ENCODE measurements at regions not wholly inside any gene's neighbourhood (a gene's known extent, or its start where the extent isn't known, plus 50 kb on each side); places are given as distances from the start of the nearest gene placed in this dataset.

DNA sequence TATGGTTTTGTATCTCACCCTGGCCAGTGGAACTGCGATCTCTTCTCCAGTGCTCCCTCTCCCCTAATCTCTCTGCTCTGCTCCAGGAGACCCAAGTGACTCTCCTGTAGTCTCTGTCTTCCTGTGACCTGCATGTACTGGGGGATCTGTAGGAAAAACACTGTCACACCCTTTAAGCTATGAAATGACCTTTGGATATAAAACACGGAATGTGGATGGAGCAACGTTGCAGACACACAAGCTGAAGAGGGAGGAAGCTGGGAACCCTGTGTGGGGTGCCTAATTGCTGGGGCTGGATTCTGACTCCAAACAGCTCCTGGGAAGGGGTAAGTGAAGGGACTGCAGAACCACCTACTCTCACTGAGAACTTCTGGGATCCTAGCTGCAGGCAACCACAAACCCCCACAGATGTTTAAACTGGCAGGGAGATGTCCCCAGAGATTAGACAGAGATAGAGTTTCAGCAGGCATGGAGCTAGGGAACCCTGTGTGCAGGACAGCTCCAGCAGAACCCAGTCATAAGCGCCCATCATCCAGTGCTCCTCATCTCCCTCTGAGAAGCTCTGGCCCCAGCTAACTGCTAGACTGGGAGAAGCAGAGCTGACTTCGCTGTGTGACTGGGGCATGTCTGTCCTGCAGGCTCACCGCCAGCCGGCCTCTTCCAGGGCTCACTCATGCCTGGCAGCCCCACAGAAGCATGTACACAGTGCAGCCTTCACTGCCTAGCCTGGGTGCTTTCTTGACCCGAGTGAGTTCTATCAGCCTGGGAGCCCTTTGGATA, 482.7 kb upstream of the SETBP1 start:
- TF ChIP-seq, protein P1, sequence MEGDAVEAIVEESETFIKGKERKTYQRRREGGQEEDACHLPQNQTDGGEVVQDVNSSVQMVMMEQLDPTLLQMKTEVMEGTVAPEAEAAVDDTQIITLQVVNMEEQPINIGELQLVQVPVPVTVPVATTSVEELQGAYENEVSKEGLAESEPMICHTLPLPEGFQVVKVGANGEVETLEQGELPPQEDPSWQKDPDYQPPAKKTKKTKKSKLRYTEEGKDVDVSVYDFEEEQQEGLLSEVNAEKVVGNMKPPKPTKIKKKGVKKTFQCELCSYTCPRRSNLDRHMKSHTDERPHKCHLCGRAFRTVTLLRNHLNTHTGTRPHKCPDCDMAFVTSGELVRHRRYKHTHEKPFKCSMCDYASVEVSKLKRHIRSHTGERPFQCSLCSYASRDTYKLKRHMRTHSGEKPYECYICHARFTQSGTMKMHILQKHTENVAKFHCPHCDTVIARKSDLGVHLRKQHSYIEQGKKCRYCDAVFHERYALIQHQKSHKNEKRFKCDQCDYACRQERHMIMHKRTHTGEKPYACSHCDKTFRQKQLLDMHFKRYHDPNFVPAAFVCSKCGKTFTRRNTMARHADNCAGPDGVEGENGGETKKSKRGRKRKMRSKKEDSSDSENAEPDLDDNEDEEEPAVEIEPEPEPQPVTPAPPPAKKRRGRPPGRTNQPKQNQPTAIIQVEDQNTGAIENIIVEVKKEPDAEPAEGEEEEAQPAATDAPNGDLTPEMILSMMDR (IDR thresholded peaks at IDR 0.05), result no peak
- TF ChIP-seq POLR2AphosphoS5 (IDR thresholded peaks at IDR 0.05) (no peak), POLR2A (IDR thresholded peaks at IDR 0.05; ENCODE audit: low read depth) (no peak), EP300 (IDR thresholded peaks at IDR 0.05) (no peak)
